ENCODE measurements at regions not wholly inside any gene's neighbourhood (a gene's known extent, or its start where the extent isn't known, plus 50 kb on each side); places are given as distances from the start of the nearest gene placed in this dataset.

DNA sequence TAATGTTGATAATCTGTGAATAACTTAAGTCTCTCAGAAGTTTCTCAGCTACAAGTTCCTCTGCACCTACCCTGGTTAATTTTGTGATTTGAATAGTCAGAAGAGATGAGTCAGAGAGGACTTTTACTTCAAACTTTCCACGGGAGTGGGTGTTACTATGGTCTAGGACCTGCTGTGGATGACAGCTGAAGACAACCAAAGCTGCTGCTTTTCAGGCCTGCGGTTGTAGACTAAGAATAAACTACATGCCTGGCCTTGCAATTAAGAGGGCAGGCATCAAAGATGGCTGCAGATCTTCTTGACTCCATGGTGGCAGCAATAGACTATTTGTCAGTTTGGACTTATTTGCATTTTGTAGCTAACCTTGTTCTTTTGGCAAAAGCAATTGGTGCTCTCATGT lies 227.1 kb upstream of the KRR1 start:
- TF ChIP-seq, protein P1, sequence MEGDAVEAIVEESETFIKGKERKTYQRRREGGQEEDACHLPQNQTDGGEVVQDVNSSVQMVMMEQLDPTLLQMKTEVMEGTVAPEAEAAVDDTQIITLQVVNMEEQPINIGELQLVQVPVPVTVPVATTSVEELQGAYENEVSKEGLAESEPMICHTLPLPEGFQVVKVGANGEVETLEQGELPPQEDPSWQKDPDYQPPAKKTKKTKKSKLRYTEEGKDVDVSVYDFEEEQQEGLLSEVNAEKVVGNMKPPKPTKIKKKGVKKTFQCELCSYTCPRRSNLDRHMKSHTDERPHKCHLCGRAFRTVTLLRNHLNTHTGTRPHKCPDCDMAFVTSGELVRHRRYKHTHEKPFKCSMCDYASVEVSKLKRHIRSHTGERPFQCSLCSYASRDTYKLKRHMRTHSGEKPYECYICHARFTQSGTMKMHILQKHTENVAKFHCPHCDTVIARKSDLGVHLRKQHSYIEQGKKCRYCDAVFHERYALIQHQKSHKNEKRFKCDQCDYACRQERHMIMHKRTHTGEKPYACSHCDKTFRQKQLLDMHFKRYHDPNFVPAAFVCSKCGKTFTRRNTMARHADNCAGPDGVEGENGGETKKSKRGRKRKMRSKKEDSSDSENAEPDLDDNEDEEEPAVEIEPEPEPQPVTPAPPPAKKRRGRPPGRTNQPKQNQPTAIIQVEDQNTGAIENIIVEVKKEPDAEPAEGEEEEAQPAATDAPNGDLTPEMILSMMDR (conservative IDR thresholded peaks at IDR 0.05 in 1 of 2, IDR thresholded peaks at IDR 0.05 in 1 of 2; ENCODE audit: low read depth in 1 of 2, low read length in 2 of 2), result no peak
- no peak for TF ChIP-seq EZH2 (IDR thresholded peaks at IDR 0.05; ENCODE audit: low read length, missing control alignments)
- H3K4me2 ChIP-seq (ENCODE audit: extremely low read depth, insufficient read depth, low read length), result no peak overlapping the region
- peak in 1 of 2 donors; percentile 78 for DNase-seq (ENCODE audit: low read depth in 2 of 2)
- H3K79me2 ChIP-seq (ENCODE audit: control insufficient read depth, insufficient read depth, low read length), result no peaks in the 10 kb centered on the region
- no peaks in the 10 kb centered on the region for H3K27me3 ChIP-seq (ENCODE audit: control insufficient read depth, insufficient read depth, low read length)
- no peak overlapping the region for H2AFZ ChIP-seq (ENCODE audit: low read length)
- no peaks in the 10 kb centered on the region for H3K36me3 ChIP-seq (ENCODE audit: control insufficient read depth, insufficient read depth, low read length)
- H3K4me1 ChIP-seq (ENCODE audit: control insufficient read depth, extremely low read depth, insufficient read depth, low read length), result no peaks in the 10 kb centered on the region
- no peaks in the 10 kb centered on the region for H4K20me1 ChIP-seq (ENCODE audit: control insufficient read depth, extremely low read depth, insufficient read depth, low read length)
- no peaks in the 10 kb centered on the region for H3K9me3 ChIP-seq (ENCODE audit: control insufficient read depth, insufficient read depth, low read depth, low read length)
- H3K9ac ChIP-seq (ENCODE audit: insufficient read depth, low read length), result no peak overlapping the region
- no peak overlapping the region for H3K27ac ChIP-seq (ENCODE audit: insufficient read depth, low read length)
- no peak overlapping the region for H3K4me3 ChIP-seq (replicated peaks in 1 of 4; ENCODE audit: control extremely low read depth in 1 of 4, insufficient read depth in 1 of 4, low read depth in 3 of 4, low read length in 4 of 4)

DNA sequence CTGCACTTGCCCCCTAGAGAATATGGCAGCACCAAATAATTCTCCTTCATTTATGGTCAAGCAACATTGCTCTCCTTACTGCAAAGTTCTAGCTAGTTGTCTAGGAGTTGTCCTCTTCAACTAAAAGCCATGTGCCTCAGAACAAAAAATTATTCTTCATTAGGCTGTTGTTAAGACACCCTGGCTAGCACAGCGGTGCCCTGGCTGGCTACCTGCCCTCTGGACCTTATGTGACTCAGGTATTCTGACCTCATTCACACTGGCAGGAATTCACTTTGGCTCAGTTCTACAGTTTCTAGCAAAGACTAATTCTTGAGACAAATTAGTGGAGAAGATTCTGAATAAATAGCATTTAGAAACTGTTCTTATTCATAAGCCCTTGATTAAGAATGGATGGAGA lies 224.4 kb upstream of the KRR1 start:
- H3K9me3 ChIP-seq (ENCODE audit: control insufficient read depth, insufficient read depth, low read depth, low read length), result no peaks in the 10 kb centered on the region
- H2AFZ ChIP-seq (ENCODE audit: low read length), result no peak overlapping the region
- H3K4me3 ChIP-seq (replicated peaks in 1 of 4; ENCODE audit: control extremely low read depth in 1 of 4, insufficient read depth in 1 of 4, low read depth in 3 of 4, low read length in 4 of 4), result no peak overlapping the region
- H3K79me2 ChIP-seq (ENCODE audit: control insufficient read depth, insufficient read depth, low read length), result no peaks in the 10 kb centered on the region
- H3K27ac ChIP-seq (ENCODE audit: insufficient read depth, low read length), result no peak overlapping the region
- no peaks in the 10 kb centered on the region for H4K20me1 ChIP-seq (ENCODE audit: control insufficient read depth, extremely low read depth, insufficient read depth, low read length)
- no peak overlapping the region for H3K4me2 ChIP-seq (ENCODE audit: extremely low read depth, insufficient read depth, low read length)
- H3K27me3 ChIP-seq (ENCODE audit: control insufficient read depth, insufficient read depth, low read length), result no peaks in the 10 kb centered on the region
- H3K36me3 ChIP-seq (ENCODE audit: control insufficient read depth, insufficient read depth, low read length), result no peaks in the 10 kb centered on the region
- H3K4me1 ChIP-seq (ENCODE audit: control insufficient read depth, extremely low read depth, insufficient read depth, low read length), result no peaks in the 10 kb centered on the region
- no peak for TF ChIP-seq EZH2 (IDR thresholded peaks at IDR 0.05; ENCODE audit: low read length, missing control alignments)
- TF ChIP-seq, protein P1 (conservative IDR thresholded peaks at IDR 0.05 in 1 of 2, IDR thresholded peaks at IDR 0.05 in 1 of 2; ENCODE audit: low read depth in 1 of 2, low read length in 2 of 2), result no peak
- H3K9ac ChIP-seq (ENCODE audit: insufficient read depth, low read length), result no peak overlapping the region
- peak in 1 of 2 donors; percentile 36 for DNase-seq (ENCODE audit: low read depth in 2 of 2)

DNA sequence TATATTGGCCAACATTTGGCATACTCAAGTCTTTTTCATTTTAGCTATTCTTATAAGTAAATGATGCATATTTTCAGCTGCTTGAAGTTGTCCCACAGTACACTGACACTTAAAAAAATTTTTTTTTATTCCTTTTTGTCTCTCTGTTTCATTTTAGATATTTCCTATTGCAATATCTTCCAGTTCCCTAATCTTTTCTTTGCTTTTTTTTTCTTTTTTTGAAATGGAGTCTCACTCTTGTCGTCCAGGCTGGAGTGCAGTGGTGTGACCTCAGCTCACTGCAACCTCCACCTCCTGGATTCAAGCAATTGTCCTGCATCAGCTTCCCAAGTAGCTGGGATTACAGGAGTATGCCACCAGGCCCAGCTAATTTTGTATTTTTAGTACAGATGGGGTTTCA lies 217.4 kb upstream of the KRR1 start:
- Histone ChIP-seq H3K4me1 (ENCODE audit: control insufficient read depth, extremely low read depth, insufficient read depth, low read length) (peaks cover 14% of the 10 kb centered on the region), H3K4me3 (replicated peaks in 1 of 4; ENCODE audit: control extremely low read depth in 1 of 4, insufficient read depth in 1 of 4, low read depth in 3 of 4, low read length in 4 of 4) (no peak overlapping the region), H2AFZ (ENCODE audit: low read length) (no peak overlapping the region), H3K9ac (ENCODE audit: insufficient read depth, low read length) (no peak overlapping the region), H3K79me2 (ENCODE audit: control insufficient read depth, insufficient read depth, low read length) (no peaks in the 10 kb centered on the region), H3K36me3 (ENCODE audit: control insufficient read depth, insufficient read depth, low read length) (no peaks in the 10 kb centered on the region), H3K27me3 (ENCODE audit: control insufficient read depth, insufficient read depth, low read length) (no peaks in the 10 kb centered on the region), H3K27ac (ENCODE audit: insufficient read depth, low read length) (no peak overlapping the region), H3K4me2 (ENCODE audit: extremely low read depth, insufficient read depth, low read length) (no peak overlapping the region), H3K9me3 (ENCODE audit: control insufficient read depth, insufficient read depth, low read depth, low read length) (no peaks in the 10 kb centered on the region), H4K20me1 (ENCODE audit: control insufficient read depth, extremely low read depth, insufficient read depth, low read length) (no peaks in the 10 kb centered on the region)
- no peak for DNase-seq (ENCODE audit: low read depth in 2 of 2)
- TF ChIP-seq EZH2 (IDR thresholded peaks at IDR 0.05; ENCODE audit: low read length, missing control alignments), result no peak
- TF ChIP-seq, protein P1 (conservative IDR thresholded peaks at IDR 0.05 in 1 of 2, IDR thresholded peaks at IDR 0.05 in 1 of 2; ENCODE audit: low read depth in 1 of 2, low read length in 2 of 2), result no peak
